ENCODE measurements at regions not wholly inside any gene's neighbourhood (a gene's known extent, or its start where the extent isn't known, plus 50 kb on each side); places are given as distances from the start of the nearest gene placed in this dataset.

DNA sequence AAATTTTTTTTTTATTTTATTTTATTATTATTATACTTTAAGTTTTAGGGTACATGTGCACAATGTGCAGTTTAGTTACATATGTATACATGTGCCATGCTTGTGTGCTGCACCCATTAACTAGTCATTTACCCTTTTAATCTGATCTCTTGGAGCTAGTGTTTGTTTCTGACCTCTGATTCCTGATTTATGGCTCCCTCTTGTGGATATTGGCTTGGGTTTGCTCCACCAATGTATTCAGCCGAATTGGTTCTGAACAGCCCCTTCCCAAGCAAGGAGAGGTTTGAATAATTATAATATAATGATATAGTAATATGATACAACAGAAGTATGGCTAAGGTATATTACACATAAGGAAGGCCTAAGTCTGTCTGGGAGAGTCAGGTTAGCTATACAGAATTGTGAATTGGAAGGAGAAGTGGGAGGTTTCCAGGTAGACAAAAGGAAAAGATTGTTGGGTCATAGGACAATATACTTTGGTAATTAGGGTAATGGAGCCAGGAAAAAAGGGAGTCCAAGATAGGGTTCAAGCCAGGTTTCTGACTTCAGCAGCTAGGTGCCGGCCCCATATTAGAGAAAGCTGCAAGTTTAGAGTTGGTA, 53.1 kb upstream of the HMCN1 start:
- in situ Hi-C loops (cut with HindIII; ENCODE audit: low pct_ligation_motif_present, low pct_unique_long_range_greater_than_20kb, low sequenced_read_pairs), result no loop called here
- DNase-seq, result peak; percentile 63

DNA sequence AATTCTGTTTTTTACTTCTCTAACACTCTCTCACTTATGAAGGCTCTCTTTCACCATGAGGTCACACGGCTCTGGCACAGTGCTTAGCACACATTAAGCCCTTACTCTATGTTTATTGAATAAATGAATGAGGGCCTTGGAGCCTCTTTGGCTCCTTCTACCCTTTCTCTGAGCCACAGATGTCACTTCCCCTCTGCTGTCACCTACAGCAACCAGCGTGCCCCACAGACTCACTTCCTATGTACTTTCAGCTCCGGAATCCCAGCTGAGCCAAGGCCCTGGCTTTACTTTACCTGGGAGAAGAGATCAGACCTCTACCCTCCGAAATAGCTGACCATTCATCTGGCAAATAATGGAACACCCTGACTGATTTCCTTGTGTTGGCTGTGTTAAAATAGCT, 53.7 kb upstream of the HMCN1 start:
- no peak for DNase-seq
- in situ Hi-C loops (cut with HindIII; ENCODE audit: low pct_ligation_motif_present, low pct_unique_long_range_greater_than_20kb, low sequenced_read_pairs), result no loop called here

DNA sequence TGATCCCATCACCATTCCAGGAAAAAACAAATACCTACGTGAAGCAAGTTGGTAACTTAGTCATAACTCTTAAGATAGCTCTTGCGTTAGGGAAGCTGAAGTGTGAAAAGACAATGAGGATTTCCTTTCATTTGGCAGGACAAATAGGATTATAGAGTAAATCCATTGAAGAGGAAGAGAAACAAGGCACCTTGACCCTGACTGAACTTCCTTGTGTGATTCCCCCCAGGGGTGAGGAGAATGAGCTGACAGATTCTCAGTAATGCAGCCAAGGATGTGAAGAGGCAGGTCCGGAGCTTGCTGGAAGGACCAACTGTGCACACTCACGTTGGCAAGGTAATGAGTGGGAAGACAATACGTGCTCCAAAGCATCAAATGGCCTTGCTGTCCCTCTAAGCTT, 55.0 kb upstream of the HMCN1 start:
- in situ Hi-C loops (cut with HindIII; ENCODE audit: low pct_ligation_motif_present, low pct_unique_long_range_greater_than_20kb, low sequenced_read_pairs), result no loop called here
- no peak for DNase-seq

DNA sequence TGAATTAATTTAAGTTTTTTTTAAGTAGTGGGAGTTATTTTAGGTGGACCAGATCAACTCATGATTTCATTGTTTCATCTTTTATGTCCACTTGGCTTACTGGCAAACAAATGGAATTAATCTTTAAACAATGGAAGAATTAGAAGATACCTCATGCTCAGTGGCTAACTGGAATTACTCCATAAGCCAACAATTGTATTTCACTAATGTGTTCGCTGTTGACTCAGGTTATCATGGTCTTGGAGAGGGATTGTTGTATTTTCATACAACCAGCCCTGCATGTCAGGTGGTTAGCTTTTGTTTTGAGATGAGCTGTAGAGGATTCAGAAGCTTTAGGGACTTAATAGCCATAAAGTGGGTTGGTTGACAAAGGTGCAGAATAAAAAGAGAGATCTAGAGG, 57.2 kb upstream of the HMCN1 start:
- in situ Hi-C loops (cut with HindIII; ENCODE audit: low pct_ligation_motif_present, low pct_unique_long_range_greater_than_20kb, low sequenced_read_pairs), result no loop called here
- no peak for DNase-seq

DNA sequence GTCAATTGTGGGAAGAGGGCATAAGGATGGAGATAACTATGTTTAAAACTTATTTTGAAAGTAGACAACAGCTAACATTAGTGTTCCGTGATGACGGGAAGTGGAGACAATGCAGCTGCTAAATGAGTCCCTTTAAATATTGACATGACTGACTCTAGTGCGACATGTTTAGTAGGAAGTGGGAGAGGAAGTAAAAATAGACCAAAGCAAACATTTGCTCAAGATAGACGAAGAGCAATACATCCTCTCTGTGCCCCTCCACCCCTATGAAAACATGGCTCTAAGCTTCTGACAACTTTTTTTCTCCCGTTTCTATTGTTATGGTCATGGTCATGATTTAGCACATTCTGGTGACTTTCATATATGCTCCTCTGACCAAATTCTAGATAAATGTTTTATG, 60.0 kb upstream of the HMCN1 start:
- in situ Hi-C loops (cut with HindIII; ENCODE audit: low pct_ligation_motif_present, low pct_unique_long_range_greater_than_20kb, low sequenced_read_pairs), result no loop called here
- no peak for DNase-seq

DNA sequence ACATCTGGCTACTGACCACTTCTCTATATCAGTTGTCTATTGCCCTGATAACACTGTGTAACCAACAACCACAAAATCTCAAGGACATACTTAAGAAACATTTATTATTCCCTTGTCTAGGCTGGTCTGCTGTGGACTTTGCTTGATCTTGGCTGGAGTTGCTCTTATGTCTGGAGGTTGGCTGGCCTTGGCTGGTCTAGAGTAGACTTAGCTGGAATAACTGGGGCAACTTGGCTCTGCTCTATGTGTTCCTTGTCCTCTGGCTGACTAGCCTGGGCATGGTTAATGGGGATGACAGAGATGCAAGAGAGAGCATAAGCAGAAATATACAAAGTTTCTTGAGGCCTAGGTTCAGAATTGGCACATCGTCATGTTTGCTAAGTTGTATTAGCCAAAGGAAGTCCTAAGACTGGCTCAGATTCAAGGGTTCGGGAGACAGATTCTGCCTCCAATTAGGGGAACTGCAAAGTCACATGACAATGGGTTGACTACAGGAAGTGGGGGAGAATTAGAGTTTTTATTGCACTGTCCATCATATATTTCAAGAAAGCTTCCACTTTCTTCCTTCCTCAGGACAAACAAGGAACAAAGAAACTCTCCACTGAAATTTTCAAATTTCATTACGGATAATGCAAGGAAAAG, 61.4 kb upstream of the HMCN1 start:
- no peak for DNase-seq
- in situ Hi-C loops (cut with HindIII; ENCODE audit: low pct_ligation_motif_present, low pct_unique_long_range_greater_than_20kb, low sequenced_read_pairs), result no loop called here

DNA sequence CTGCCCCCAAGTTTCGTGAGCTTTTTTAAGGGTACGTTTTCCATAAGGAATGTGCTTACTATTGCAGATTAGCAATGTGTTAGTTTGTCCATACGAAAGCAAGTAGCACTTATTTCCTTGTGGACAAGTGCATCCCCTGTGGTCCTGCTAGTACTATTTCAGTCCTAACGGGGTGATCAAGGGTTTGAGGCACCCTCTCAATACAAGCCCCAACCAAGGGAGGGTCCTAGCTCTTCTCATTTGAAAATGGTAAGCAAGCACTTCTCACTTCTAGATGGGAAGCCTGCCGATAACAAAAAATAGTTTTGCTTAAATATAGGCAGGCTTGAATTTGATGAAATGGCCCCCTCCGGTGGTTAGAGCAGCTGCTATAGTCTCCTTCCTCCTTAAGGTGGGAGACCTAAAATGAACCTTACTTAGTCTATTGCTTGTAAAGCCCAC, 64.0 kb upstream of the HMCN1 start:
- peak; percentile 37 for DNase-seq
- in situ Hi-C loops (cut with HindIII; ENCODE audit: low pct_ligation_motif_present, low pct_unique_long_range_greater_than_20kb, low sequenced_read_pairs), result no loop called here

DNA sequence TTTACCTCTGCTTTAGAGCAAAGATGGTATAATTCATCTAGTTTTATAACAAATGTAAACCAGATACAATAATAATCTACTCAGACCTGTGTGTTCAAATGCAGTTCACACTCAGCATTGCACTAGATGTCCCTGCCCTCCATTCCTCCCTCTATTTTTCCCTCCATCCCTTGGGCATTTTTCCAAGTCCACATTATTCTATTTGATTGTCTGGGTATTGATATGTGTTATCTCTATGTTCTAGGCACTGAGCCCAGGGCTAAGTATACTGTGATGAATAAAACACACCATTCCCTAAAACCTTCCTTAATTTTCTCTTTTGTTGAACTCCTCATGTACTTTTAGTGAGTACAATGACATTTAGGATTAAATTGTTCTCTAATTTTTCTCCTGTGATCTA, 66.2 kb upstream of the HMCN1 start:
- in situ Hi-C loops (cut with HindIII; ENCODE audit: low pct_ligation_motif_present, low pct_unique_long_range_greater_than_20kb, low sequenced_read_pairs), result no loop called here

DNA sequence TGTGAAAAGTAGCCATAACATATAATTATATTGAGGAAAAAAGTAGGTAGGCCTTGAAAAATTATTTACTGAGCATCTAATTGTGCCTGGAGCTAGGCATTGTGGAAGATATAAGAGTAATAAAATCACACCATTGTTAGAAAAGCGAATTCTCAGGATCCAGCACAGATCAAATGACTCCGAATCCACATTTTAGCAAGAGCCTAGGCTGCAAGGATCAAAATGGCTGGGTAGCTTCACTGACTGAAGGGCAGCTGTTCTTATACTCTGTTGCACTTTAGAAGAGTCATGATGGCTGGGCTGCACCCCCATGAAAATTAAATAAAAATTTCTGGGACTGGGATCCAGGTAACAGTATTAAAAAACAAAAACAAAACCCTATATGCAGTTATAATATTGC, 67.6 kb upstream of the HMCN1 start:
- in situ Hi-C loops (cut with HindIII; ENCODE audit: low pct_ligation_motif_present, low pct_unique_long_range_greater_than_20kb, low sequenced_read_pairs), result no loop called here
- no peak for DNase-seq

More for the DNA sequence above, 66.2 kb upstream of the HMCN1 start:
- DNase-seq, result no peak

DNA sequence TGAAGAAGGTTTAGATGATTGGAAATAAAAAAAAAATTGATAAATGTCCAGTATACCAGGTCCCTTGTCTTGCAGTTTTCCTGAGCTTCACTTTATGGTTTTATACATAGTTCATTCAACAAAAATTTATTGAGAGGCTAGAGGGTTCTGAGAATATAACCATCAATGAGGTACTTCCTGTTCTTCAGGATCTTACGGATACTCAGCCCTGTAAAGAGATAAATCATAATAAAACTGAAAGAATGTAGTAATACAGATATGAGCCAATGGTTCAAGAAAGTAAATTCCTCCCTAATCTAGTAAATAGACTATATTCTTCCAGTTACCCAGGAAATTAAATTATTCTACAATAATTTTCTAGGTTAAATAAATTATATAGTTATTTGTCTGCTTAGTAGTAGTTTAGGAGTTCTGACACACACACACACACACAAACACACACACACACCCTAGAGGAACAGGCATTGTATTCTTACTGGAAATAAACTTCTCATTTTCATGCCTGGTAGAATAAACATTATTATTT, 70.4 kb upstream of the HMCN1 start:
- in situ Hi-C loops (cut with HindIII; ENCODE audit: low pct_ligation_motif_present, low pct_unique_long_range_greater_than_20kb, low sequenced_read_pairs), result no loop called here
- DNase-seq, result no peak

DNA sequence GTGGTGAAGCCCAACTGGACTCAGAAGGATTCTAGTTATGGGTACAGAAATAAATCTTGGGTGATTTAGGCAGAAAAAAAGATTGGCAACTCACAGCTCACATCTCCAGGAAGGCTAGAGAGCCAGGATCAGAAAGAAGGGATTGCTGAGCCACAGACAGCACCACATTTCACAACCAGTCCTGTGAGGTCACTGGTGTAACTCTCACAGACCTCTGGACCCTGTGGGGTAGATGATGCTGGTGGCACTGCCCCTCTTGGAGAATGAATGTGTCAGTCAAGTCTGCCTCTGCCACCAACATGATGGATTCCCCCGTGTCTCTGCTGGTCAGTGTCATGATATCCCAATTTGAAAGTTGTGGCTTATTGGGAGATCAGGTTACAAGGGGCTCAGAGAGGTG, 70.9 kb upstream of the HMCN1 start:
- in situ Hi-C loops (cut with HindIII; ENCODE audit: low pct_ligation_motif_present, low pct_unique_long_range_greater_than_20kb, low sequenced_read_pairs), result no loop called here
- DNase-seq, result no peak

DNA sequence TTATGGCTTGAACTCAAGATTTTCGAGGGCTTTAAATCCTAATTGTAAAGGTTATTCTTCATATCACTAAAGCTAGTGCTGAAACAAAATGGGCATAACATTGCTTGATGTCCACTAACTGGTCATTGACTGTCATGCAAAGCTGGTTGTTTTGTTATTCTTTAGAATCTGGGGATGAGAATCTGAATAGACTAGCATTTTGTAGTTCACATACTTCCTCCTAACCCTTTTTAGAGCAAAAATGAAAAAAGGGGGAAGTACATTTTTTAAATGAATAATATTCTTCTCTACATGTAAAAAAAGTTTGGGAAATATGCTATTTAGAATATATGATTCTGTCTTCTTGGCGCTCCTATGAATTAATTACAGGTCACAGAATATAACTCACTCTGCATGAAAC, 72.2 kb upstream of the HMCN1 start:
- no peak for DNase-seq
- in situ Hi-C loops (cut with HindIII; ENCODE audit: low pct_ligation_motif_present, low pct_unique_long_range_greater_than_20kb, low sequenced_read_pairs), result no loop called here

DNA sequence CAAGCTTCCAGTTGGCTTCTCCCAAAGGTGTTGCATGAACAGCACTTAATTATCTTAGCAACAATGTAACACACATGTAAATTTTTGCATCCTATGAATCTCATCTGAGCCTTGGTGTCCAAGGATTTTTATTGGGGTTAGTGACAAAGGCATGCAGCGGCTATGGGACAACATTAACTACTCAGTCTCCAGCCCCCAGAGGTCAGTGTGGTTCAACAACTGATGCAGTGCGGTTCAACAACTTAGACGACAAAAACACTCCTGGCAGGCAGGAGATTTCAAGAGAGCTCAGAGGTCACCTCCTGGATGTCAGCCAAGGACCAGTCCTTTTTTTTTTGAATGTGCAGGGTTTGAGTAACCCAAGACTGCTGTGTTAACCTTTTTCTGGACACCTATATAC, 77.5 kb upstream of the HMCN1 start:
- DNase-seq, result no peak
- in situ Hi-C loops (cut with HindIII; ENCODE audit: low pct_ligation_motif_present, low pct_unique_long_range_greater_than_20kb, low sequenced_read_pairs), result no loop called here

DNA sequence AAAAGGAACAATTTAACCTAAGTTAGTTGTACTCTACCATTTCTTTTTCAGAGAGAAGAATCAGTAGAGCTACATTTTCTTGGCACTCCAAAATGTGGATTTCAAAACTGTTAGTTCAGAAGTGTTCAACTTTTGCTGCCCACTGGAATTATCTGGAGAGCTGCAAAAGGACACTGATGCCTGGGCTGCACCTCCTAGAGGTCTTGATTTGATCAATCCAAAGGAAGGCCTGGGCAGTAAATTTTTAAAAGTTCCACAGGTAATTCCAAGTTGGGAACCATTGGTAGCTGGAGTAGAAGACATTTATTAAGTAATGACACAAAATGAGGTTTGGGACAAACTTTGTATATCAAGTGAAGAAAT, 79.3 kb upstream of the HMCN1 start:
- in situ Hi-C loops (cut with HindIII; ENCODE audit: low pct_ligation_motif_present, low pct_unique_long_range_greater_than_20kb, low sequenced_read_pairs), result no loop called here
- no peak for DNase-seq

DNA sequence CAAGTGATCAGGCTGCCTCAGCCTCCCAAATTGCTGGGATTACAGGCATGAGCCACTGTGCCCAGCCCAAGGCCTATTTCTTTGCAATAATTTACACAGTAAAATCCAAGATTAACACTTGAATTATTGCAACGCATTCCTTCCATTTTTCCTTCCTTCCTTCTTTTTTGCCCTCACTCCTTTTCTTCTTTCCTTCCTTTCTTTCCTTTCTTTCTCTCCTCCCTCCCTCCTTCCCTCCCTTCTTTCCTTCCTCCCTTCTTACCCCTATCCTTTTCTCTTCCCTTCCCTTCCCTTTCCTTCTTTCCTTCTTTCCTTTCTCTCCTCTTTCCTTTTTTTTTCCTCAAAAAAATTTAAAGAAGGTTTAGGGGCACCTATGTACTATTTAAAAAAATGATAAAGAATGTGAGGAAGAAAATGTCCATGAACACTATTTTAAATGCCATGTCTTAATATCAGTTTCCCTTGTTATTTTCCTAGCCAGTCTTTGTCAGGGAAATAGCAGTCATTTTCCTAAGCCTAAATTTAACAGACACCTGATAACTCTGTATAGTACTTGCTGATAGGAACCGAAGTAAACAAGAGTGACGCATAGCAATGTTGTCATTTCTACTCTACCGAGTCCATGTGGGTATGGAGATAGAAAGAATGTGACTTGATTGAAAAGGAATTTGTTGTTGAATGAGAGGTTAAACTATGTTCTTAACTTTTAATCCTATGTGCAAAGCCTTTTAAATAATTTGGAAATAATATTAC, 79.8 kb upstream of the HMCN1 start:
- in situ Hi-C loops (cut with HindIII; ENCODE audit: low pct_ligation_motif_present, low pct_unique_long_range_greater_than_20kb, low sequenced_read_pairs), result no loop called here
- DNase-seq, result no peak

DNA sequence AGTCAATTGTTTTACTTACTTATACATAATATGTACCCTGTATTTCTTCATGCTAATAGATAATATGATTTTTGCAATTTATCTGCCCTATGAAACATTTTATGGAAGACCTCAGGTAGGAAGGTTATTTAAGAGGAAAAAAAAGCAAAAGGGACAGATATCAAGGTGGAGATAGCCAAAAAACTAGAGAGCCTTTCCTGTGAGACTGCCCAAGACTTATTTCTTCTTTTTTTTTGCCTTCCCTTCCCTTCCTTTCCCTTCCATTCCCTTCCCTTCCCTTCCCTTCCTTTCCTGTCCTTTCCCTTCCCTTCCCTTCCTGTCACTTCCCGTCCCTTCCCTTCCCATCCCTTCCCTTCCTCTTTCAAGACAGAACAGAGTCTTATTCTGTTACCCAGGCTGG, 80.6 kb upstream of the HMCN1 start:
- no peak for DNase-seq
- in situ Hi-C loops (cut with HindIII; ENCODE audit: low pct_ligation_motif_present, low pct_unique_long_range_greater_than_20kb, low sequenced_read_pairs), result no loop called here

DNA sequence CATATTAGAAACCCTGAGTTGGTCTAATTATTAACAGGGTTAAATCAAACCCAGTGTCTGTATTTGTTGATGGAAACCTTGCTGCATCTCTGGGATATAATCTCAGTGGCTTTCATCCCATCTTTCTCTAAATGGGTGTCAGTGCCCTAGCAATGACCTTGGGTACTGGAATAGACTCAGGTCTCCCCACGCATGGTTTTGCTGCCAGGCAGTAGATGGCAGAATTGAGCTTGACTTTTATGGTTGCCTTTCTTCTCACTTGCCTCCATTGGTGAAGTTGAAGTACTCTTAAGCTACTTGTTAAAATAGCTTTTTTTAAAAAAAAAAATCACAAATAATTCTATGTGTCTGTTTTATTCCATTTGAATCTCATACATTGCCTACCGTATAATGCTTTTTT, 81.8 kb upstream of the HMCN1 start:
- in situ Hi-C loops (cut with HindIII; ENCODE audit: low pct_ligation_motif_present, low pct_unique_long_range_greater_than_20kb, low sequenced_read_pairs), result no loop called here
- DNase-seq, result peak; percentile 42

DNA sequence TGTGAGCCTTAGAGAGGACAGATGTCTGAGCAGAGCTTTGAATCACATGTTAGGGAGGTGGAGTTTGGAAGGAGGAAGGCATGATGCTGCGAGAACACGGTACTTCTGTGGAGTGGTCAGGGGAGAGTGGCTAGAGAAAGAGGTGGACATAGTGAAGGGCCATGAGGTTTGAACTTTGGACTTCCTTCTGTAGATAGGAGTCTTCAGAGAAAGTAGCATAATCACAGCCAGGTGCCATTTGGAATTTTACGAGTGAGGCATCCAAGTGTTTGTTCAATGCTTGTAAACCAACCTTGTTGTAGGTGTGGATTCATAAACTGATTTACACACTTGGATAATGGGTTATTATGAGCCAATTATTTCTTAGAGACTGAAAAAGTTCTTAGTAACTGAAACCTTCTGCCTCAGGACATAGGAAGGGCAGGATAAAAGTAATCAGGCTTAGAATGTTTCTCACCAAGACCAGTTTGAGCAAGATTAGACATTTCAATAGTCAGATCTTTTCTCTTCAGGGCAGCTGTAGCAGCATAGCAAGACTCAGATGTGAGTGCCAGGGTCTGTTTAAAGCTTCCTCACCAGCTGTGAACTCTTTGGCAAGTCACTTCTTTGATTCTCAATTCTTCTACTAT, 83.5 kb upstream of the HMCN1 start:
- in situ Hi-C loops (cut with HindIII; ENCODE audit: low pct_ligation_motif_present, low pct_unique_long_range_greater_than_20kb, low sequenced_read_pairs), result no loop called here
- DNase-seq, result no peak

DNA sequence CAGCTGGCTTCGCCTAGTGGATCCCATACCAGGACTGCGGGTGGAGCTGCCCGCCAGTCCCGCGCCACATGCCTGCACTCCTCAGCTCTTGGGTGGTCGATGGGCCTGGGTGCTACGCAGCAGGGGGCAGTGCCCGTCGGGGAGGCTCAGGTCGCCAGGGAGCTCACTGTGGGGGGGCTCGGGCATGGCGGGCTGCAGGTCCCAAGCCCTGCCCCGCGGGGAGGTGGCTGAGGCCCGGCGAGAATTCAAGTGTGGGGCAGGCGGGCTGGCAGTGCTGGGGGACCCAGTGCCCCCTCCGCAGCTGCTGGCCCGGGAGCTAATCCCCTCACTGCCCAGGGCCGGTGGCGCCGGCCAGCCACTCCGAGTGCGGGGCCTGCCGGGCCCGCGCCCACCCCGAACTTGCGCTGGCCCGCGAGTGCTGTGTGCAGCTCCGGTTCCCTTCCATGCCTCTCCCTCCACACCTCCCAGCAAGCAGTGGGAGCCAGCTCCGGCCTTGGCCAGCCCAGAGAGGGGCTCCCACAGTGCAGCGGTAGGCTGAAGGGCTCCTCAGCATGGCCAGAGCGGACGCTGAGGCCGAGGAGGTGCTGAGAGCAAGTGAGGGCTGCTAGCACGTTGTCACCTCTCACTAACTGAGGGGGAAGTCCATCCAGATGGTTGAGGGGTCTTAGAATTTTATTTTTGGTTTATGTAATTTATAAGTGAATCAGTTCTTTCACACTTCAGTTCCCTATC, 85.2 kb upstream of the HMCN1 start:
- in situ Hi-C loops (cut with HindIII; ENCODE audit: low pct_ligation_motif_present, low pct_unique_long_range_greater_than_20kb, low sequenced_read_pairs), result no loop called here
- no peak for DNase-seq
